HFFc6 (cell line): ENCODE measurements at regions not wholly inside any gene's neighbourhood (a gene's known extent, or its start where the extent isn't known, plus 50 kb on each side); places are given as distances from the start of the nearest gene placed in this dataset.

Experiments
- DNase-seq: peaks from one replicate; pipeline ENCODE4 v3.0.0-alpha.2; 2018
- H3K27ac Mint-ChIP-seq: 2 replicates; pipeline ENCODE4 v1.8.0; 2020; ENCODE audit warnings: mild to moderate bottlenecking, mixed read lengths
- H3K27me3 Mint-ChIP-seq: 2 replicates; pipeline ENCODE4 v1.8.0; 2021; ENCODE audit warnings: mild to moderate bottlenecking, moderate library complexity, mixed read lengths; ENCODE audit not compliant: insufficient read depth
- H3K36me3 Mint-ChIP-seq: 2 replicates; pipeline ENCODE4 v1.8.0; 2021; ENCODE audit warnings: low read depth, mixed read lengths
- H3K4me1 Mint-ChIP-seq: 2 replicates; pipeline ENCODE4 v1.8.0; 2020; ENCODE audit warnings: low read depth, mixed read lengths
- H3K4me3 Mint-ChIP-seq: 2 replicates; pipeline ENCODE4 v1.8.0; 2020; ENCODE audit warnings: mild to moderate bottlenecking, moderate library complexity, mixed read lengths
- H3K9me3 Mint-ChIP-seq: 2 replicates; pipeline ENCODE4 v1.8.0; 2020; ENCODE audit warnings: mild to moderate bottlenecking, mixed read lengths
- TF ChIP-seq, protein P1 (sequence below): fragments of 200-600 bp; sonication (generic); IDR thresholded peaks from 2 replicates; pipeline ENCODE4 v1.5.0; 2021; ENCODE audit warnings: antibody characterized with exemption, mild to moderate bottlenecking

DNA sequence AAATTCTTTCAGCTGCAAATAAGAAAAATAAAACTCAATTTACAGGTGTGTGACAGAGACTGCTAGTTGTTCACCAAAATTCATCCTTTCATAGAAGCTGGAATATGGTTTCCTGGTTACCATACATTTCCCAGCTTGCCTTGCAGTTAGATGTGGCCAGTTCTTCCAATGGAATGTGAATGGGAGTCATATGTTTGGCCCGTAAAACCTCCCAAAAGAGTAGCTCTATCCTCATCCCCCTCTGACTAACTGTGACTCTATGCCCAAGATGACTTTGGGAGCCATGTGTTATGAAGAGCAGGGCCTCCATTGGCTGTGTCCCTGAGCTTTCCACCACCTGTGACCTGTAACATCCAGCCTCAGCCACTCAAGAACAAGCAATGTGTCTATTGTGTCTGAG lies 90.6 kb upstream of the NGF start:
- Mint-ChIP-seq H3K27me3 (no peaks in the 10 kb centered on the region; the same call in 1 of the 2 replicates), H3K4me3 (peak overlapping the region; percentile 58), H3K4me1 (peaks cover 100% of the 10 kb centered on the region), H3K36me3 (no peaks in the 10 kb centered on the region; the same call in 1 of the 2 replicates), H3K9me3 (no peaks in the 10 kb centered on the region), H3K27ac (peak overlapping the region; percentile 98)
- TF ChIP-seq, protein P1, sequence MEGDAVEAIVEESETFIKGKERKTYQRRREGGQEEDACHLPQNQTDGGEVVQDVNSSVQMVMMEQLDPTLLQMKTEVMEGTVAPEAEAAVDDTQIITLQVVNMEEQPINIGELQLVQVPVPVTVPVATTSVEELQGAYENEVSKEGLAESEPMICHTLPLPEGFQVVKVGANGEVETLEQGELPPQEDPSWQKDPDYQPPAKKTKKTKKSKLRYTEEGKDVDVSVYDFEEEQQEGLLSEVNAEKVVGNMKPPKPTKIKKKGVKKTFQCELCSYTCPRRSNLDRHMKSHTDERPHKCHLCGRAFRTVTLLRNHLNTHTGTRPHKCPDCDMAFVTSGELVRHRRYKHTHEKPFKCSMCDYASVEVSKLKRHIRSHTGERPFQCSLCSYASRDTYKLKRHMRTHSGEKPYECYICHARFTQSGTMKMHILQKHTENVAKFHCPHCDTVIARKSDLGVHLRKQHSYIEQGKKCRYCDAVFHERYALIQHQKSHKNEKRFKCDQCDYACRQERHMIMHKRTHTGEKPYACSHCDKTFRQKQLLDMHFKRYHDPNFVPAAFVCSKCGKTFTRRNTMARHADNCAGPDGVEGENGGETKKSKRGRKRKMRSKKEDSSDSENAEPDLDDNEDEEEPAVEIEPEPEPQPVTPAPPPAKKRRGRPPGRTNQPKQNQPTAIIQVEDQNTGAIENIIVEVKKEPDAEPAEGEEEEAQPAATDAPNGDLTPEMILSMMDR: no peak
- DNase-seq: peak; percentile 65

DNA sequence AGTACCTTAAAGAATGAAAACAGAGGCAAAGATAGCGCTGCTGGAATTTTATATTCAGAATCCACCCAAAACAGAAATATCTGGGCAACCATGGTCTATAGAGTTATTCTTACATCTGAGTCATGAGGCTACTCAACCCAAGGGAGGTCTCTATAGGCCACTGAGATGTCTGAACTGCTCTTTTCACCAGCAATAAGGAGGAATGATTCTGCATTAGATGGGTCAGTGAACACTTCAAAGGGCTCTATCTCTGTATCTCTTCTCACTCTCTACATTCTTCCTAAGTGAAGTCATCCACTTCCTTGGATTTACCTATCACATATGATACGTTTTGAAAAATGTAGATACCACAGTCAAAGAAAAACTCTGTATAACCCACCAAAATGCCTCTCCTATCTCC lies 90.2 kb upstream of the NGF start:
- peak; percentile 36 for DNase-seq
- Mint-ChIP-seq H3K4me1 (peaks cover 100% of the 10 kb centered on the region), H3K27ac (peak overlapping the region; percentile 98), H3K9me3 (no peaks in the 10 kb centered on the region), H3K36me3 (peaks cover under 1% of the 10 kb centered on the region; the same call in 1 of the 2 replicates), H3K4me3 (peak overlapping the region; percentile 10), H3K27me3 (no peaks in the 10 kb centered on the region; the same call in 1 of the 2 replicates)
- TF ChIP-seq, protein P1: no peak

DNA sequence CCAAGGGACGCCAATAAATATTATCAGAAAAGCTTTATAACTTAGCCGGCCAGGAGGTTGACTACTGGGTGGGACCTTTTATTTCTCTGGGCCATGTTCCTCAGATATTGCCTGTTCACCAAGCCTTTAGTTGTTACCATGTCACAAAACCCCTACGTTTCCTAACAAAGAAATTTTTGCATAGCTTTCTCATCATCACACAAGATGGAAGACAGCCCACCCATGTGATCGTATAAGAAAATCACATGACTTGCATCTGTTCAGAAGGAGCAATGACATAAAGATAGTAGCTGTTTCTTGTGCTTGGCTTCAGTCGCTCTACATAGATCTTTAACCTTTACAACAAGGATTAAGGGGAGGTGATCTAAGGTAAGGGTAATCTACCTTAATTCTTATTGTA lies 88.9 kb upstream of the NGF start:
- Mint-ChIP-seq H3K9me3 (no peaks in the 10 kb centered on the region), H3K36me3 (peaks cover 7% of the 10 kb centered on the region; the same call in 1 of the 2 replicates), H3K4me3 (peak overlapping the region; percentile 43; the same call in 1 of the 2 replicates), H3K27me3 (no peaks in the 10 kb centered on the region; the same call in 1 of the 2 replicates), H3K27ac (peak overlapping the region; percentile 98), H3K4me1 (peaks cover 99% of the 10 kb centered on the region)
- no peak for DNase-seq
- TF ChIP-seq, protein P1: no peak

DNA sequence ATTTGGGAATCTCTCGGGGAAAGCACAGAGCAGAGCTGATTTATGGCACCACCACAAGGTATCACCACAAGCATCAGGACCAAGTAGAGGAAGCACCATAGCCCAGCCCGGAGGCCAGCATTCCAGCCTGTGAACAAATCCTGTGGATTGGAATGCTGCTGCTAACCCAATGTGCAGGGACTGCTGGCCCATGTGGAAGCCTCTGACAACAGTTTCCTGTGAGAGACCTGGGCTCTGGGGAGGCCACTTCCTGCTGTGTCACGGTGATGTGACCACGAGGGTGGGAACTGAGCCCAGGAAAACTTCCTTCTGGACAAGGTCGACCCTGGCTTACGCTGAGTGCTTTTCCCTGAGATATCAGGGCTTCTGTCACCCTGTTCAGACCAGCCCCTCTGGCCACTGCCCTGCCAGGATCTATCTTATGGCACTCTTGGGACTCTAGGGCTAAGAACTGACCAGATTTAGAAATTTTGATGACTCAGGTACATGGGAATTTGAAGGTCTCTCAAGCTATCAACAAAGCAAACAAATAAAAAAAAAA lies 88.3 kb upstream of the NGF start:
- peak overlapping the region; percentile 43 for H3K4me3 Mint-ChIP-seq
- H3K36me3 Mint-ChIP-seq: peaks cover 7% of the 10 kb centered on the region; the same call in 1 of the 2 replicates
- H3K9me3 Mint-ChIP-seq: no peaks in the 10 kb centered on the region
- peak; percentile 98 for DNase-seq
- TF ChIP-seq, protein P1: no peak; the same call in 1 of the 2 replicates
- no peaks in the 10 kb centered on the region; the same call in 1 of the 2 replicates for H3K27me3 Mint-ChIP-seq
- peak overlapping the region; percentile 98 for H3K27ac Mint-ChIP-seq
- H3K4me1 Mint-ChIP-seq: peaks cover 99% of the 10 kb centered on the region

DNA sequence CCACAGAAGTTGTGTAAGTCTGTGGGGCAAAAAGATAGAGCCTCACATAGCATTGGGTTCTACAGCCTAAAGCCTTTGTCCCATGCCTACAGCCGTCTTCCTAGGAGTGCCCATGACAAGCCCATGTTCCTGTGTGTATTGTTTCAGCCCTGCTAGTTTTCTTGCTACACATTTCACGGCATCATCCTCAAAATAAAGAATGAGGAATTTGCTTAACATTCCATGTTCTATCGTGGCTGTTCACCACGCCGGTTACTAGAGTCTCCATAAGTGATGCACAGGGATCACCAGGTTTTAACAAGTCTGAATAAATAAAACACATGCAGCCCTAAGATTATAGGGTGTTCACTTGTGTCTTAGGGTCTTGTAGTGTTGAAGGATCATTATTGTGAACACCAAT lies 87.4 kb upstream of the NGF start:
- DNase-seq: no peak
- Mint-ChIP-seq H3K4me1 (peaks cover 94% of the 10 kb centered on the region), H3K4me3 (no peak overlapping the region), H3K9me3 (no peaks in the 10 kb centered on the region), H3K27me3 (no peaks in the 10 kb centered on the region; the same call in 1 of the 2 replicates), H3K36me3 (peaks cover 7% of the 10 kb centered on the region; the same call in 1 of the 2 replicates), H3K27ac (peak overlapping the region; percentile 98)
- TF ChIP-seq, protein P1: no peak
